Smooth muscle cell (in vitro differentiated cells): ENCODE measurements at regions not wholly inside any gene's neighbourhood (a gene's known extent, or its start where the extent isn't known, plus 50 kb on each side); places are given as distances from the start of the nearest gene placed in this dataset.
A peak's percentile ranks its signal among the peaks of the same experiment; 100 is the strongest.
"Not testable (repeated sequence)": the region's sequence is repeated elsewhere in the genome, so short reads cannot be mapped to it uniquely, and the experiment has no call there.

ENCODE experiments used
- DNase-seq: peaks from one replicate; lab custom pipeline; 2025; ENCODE audit not compliant: unreplicated experiment; lab: John Stamatoyannopoulos, UW
- H2AFZ ChIP-seq: fragments of 200-600 bp; sonication (generic); 2 replicates; pipeline ENCODE4 v1.6.0; 2016; ENCODE audit warnings: antibody characterized with exemption, low read depth, mild to moderate bottlenecking
- H3F3A ChIP-seq: fragments of 200-600 bp; sonication (generic); 2 replicates; pipeline ENCODE4 v1.6.0; 2017; ENCODE audit warnings: antibody characterized with exemption, low read depth
- H3K27ac ChIP-seq: fragments of 200-600 bp; sonication (generic); 2 replicates; pipeline ENCODE4 v1.5.1; 2016; ENCODE audit warnings: low read depth, mild to moderate bottlenecking
- H3K27me3 ChIP-seq: fragments of 200-600 bp; sonication (generic); 2 replicates; pipeline ENCODE4 v1.6.1; 2016; ENCODE audit warnings: low read depth, mild to moderate bottlenecking
- H3K36me3 ChIP-seq: fragments of 200-600 bp; sonication (generic); 2 replicates; pipeline ENCODE4 v1.5.1; 2016; ENCODE audit warnings: low read depth
- H3K4me1 ChIP-seq: fragments of 200-600 bp; sonication (generic); 2 replicates; pipeline ENCODE4 v1.5.1; 2016; ENCODE audit warnings: low read depth
- H3K4me2 ChIP-seq: fragments of 200-600 bp; sonication (generic); 2 replicates; pipeline ENCODE4 v1.6.0; 2016; ENCODE audit warnings: mild to moderate bottlenecking
- H3K4me3 ChIP-seq: fragments of 200-600 bp; sonication (generic); 2 replicates; pipeline ENCODE4 v1.5.1; 2016; ENCODE audit warnings: mild to moderate bottlenecking
- H3K79me2 ChIP-seq: fragments of 200-600 bp; sonication (generic); 2 replicates; pipeline ENCODE4 v1.6.0; 2016; ENCODE audit warnings: low read depth, mild to moderate bottlenecking
- H3K9ac ChIP-seq: fragments of 200-600 bp; sonication (generic); 2 replicates; pipeline ENCODE4 v1.6.0; 2016; ENCODE audit warnings: low read depth
- H3K9me3 ChIP-seq: fragments of 200-600 bp; sonication (generic); replicated peaks from 2 replicates; pipeline ENCODE4 v1.5.1; 2016; ENCODE audit warnings: low read depth
- H4K20me1 ChIP-seq: fragments of 200-600 bp; sonication (generic); 2 replicates; pipeline ENCODE4 v1.6.0; 2016; ENCODE audit warnings: low read depth
- CTCF ChIP-seq: fragments of 200-600 bp; sonication (generic); IDR thresholded peaks from 2 replicates; pipeline ENCODE4 v1.5.1; 2017; ENCODE audit warnings: borderline replicate concordance, mild to moderate bottlenecking, antibody characterized with exemption; ENCODE audit not compliant: insufficient read depth, poor library complexity, severe bottlenecking
- WGBS: methylation state at CpG from one replicate; pipeline ENCODE4 v1.1.7; 2016; ENCODE audit warnings: low lambda C conversion rate; 5-methylcytosine and 5-hydroxymethylcytosine counted together

DNA sequence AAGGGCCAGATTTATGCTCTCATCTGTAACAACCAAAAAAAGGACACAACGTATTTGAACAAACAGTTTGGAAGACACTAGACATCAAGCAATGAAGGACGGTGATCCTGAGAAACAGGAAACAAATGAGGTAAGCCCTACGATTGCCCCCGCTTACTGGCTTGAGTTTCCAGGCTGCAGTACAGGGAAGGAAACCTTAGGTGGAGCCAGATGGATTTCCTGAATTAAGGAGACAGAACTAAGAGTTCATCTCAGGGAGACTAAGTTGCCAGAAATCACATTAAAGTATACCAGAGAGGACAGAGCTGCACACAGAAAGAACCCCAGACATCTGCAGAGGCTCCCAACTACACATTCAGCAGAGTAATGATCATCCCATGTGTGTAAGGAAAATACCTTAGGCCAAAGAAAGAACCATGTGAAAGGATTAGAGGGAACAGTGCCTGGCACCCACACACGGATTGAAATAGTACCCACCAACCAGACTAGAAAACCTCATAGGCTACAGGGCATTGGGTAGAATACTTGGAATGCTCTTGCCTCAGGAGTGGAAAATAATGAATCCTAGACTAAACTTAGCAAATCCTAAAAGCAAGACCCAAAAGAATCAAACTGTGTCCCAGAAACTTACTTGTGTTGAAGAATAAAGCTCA lies 99.3 kb upstream of the NIPBL start:
- Histone ChIP-seq H3K4me1 (no peaks in the 10 kb centered on the region), H3K27me3 (no peaks in the 10 kb centered on the region), H3K4me2 (no peak overlapping the region), H3K27ac (no peak overlapping the region), H3F3A (no peaks in the 10 kb centered on the region), H4K20me1 (no peaks in the 10 kb centered on the region), H3K4me3 (no peak overlapping the region), H3K36me3 (no peaks in the 10 kb centered on the region), H2AFZ (peak overlapping the region; percentile 65), H3K9me3 (no peaks in the 10 kb centered on the region), H3K79me2 (no peaks in the 10 kb centered on the region), H3K9ac (no peak overlapping the region)
- no peak for DNase-seq
- peak; percentile 19 for TF ChIP-seq CTCF
- 38% methylated on average over 5 of the region's 5 CpGs for WGBS

DNA sequence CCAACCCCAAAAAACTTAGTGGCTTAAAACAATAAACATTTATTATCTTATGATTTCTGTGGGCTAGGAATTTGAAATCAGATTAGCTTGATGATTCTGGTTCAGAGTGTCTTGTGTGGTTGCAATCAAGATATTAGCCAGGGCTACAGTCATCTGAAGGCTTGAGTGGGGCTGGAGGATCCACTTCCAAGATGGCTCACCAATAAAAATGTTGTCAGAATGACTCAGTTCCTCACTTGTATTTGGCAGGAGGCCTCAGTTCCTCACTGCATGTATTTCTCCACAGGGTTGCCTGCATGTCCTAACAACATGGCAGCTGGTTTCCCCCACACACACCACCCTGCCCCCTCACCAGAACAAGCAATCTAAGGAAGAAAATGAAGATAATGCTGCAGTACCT lies 98.2 kb upstream of the NIPBL start:
- Histone ChIP-seq H3K79me2 (no peaks in the 10 kb centered on the region), H3K36me3 (no peaks in the 10 kb centered on the region), H3K9me3 (no peaks in the 10 kb centered on the region), H2AFZ (no peak overlapping the region), H3K4me3 (no peak overlapping the region), H3K9ac (no peak overlapping the region), H3K27me3 (no peaks in the 10 kb centered on the region), H3F3A (no peaks in the 10 kb centered on the region), H3K27ac (no peak overlapping the region), H3K4me1 (no peaks in the 10 kb centered on the region), H4K20me1 (no peaks in the 10 kb centered on the region), H3K4me2 (no peak overlapping the region)
- TF ChIP-seq CTCF = no peak
- DNase-seq = no peak

GRCh38 chr5:36782612-36783011 lies 94.0 kb upstream of the NIPBL start:
- not testable (repeated sequence) for H2AFZ ChIP-seq, H3K4me3 ChIP-seq, H3K4me2 ChIP-seq, H3K27me3 ChIP-seq, H3F3A ChIP-seq, H4K20me1 ChIP-seq, H3K4me1 ChIP-seq, H3K36me3 ChIP-seq, H3K27ac ChIP-seq, H3K9me3 ChIP-seq, H3K9ac ChIP-seq, H3K79me2 ChIP-seq, DNase-seq
- 98% methylated on average over 22 of the region's 26 CpGs for WGBS

GRCh38 chr5:36786448-36787012 lies 90.0 kb upstream of the NIPBL start:
- Histone ChIP-seq H3K9ac (no peak overlapping the region), H3K4me1 (no peaks in the 10 kb centered on the region), H2AFZ (no peak overlapping the region), H3K27me3 (no peaks in the 10 kb centered on the region), H4K20me1 (no peaks in the 10 kb centered on the region), H3K4me2 (no peak overlapping the region), H3K79me2 (no peaks in the 10 kb centered on the region), H3K9me3 (no peaks in the 10 kb centered on the region), H3K27ac (no peak overlapping the region), H3K4me3 (no peak overlapping the region), H3F3A (no peaks in the 10 kb centered on the region), H3K36me3 (no peaks in the 10 kb centered on the region)
- no peak for TF ChIP-seq CTCF
- 91% methylated on average over 1 of the region's 1 CpG for WGBS
- no peak for DNase-seq
